Natural killer cell (primary cell): ENCODE measurements at regions not wholly inside any gene's neighbourhood (a gene's known extent, or its start where the extent isn't known, plus 50 kb on each side); places are given as distances from the start of the nearest gene placed in this dataset.

ENCODE experiments used
- ATAC-seq, 3 donors: fragments of 150-1000 bp in 2 of 3; fragments of 200-7000 bp in 1 of 3; cut with Tn5 transposase; 1 replicate in 1 of 3; 2 replicates in 2 of 3; pipeline ENCODE4 v1.10.0; 2021; ENCODE audit warnings: mild to moderate bottlenecking in 2 of 3, moderate library complexity in 2 of 3
- DNase-seq, 2 donors: peaks; one replicate each; pipeline versions ENCODE4 v3.0.0 to v3.0.0-alpha.2; 2013 to 2021; ENCODE audit warnings: mixed read lengths in 1 of 2
- H3K27ac ChIP-seq: one replicate; pipeline ENCODE4 v1.5.1; 2013; ENCODE audit warnings: mild to moderate bottlenecking, low read length
- H3K27me3 ChIP-seq: one replicate; pipeline ENCODE4 v1.6.1; 2013; ENCODE audit warnings: low read length; ENCODE audit not compliant: control insufficient read depth, insufficient read depth
- H3K36me3 ChIP-seq: one replicate; pipeline ENCODE4 v1.6.1; 2013; ENCODE audit warnings: low read length; ENCODE audit not compliant: control insufficient read depth, insufficient read depth
- H3K4me1 ChIP-seq: one replicate; pipeline ENCODE4 v1.6.1; 2013; ENCODE audit warnings: low read length; ENCODE audit not compliant: control insufficient read depth, insufficient read depth
- H3K4me3 ChIP-seq: one replicate; pipeline ENCODE4 v1.5.1; 2013; ENCODE audit warnings: low read length
- H3K9me3 ChIP-seq: one replicate; pipeline ENCODE4 v1.6.1; 2013; ENCODE audit warnings: low read length; ENCODE audit not compliant: control insufficient read depth, insufficient read depth
- H3K27ac Mint-ChIP-seq, 2 donors: one replicate each; pipeline ENCODE4 v1.8.0; 2022; ENCODE audit warnings: mild to moderate bottlenecking in 2 of 2, mixed read lengths in 2 of 2, moderate library complexity in 1 of 2
- H3K27me3 Mint-ChIP-seq, 2 donors: one replicate each; pipeline ENCODE4 v1.8.0; 2022; ENCODE audit warnings: low read depth in 2 of 2, mixed read lengths in 2 of 2
- H3K36me3 Mint-ChIP-seq: one replicate; pipeline ENCODE4 v1.8.0; 2022; ENCODE audit warnings: mixed read lengths
- H3K4me1 Mint-ChIP-seq, 2 donors: one replicate each; pipeline ENCODE4 v1.8.0; 2022; ENCODE audit warnings: mixed read lengths in 2 of 2
- H3K4me3 Mint-ChIP-seq: one replicate; pipeline ENCODE4 v1.8.0; 2022; ENCODE audit warnings: mild to moderate bottlenecking, moderate library complexity, mixed read lengths
- H3K9me3 Mint-ChIP-seq, 2 donors: one replicate each; pipeline ENCODE4 v1.8.0; 2022; ENCODE audit warnings: mixed read lengths in 2 of 2
- WGBS: methylation state at CpG from one replicate; pipeline ENCODE4 v1.1.7; 2013; ENCODE audit warnings: missing lambda C conversion rate; ENCODE audit not compliant: insufficient coverage; 5-methylcytosine and 5-hydroxymethylcytosine counted together
- intact Hi-C: fragments of 100-400 bp; cut with micrococcal nuclease; formaldehyde crosslinking; loops from one replicate; pipeline ENCODE4 v1.14.2; 2022
- TF ChIP-seq, protein P1 (sequence below): fragments of 200-600 bp; IDR thresholded peaks from one replicate; pipeline ENCODE4 v1.8.0; 2022; ENCODE audit warnings: antibody characterized with exemption

- intact Hi-C loops, result no loop called here
- Histone ChIP-seq H3K9me3 (no peaks in the 10 kb centered on the region), H3K4me3 (no peak overlapping the region), H3K27ac (no peak overlapping the region), H3K27me3 (no peaks in the 10 kb centered on the region), H3K36me3 (no peaks in the 10 kb centered on the region), H3K4me1 (peaks cover 7% of the 10 kb centered on the region)
- H3K36me3 Mint-ChIP-seq, result no peaks in the 10 kb centered on the region
- TF ChIP-seq, protein P1, sequence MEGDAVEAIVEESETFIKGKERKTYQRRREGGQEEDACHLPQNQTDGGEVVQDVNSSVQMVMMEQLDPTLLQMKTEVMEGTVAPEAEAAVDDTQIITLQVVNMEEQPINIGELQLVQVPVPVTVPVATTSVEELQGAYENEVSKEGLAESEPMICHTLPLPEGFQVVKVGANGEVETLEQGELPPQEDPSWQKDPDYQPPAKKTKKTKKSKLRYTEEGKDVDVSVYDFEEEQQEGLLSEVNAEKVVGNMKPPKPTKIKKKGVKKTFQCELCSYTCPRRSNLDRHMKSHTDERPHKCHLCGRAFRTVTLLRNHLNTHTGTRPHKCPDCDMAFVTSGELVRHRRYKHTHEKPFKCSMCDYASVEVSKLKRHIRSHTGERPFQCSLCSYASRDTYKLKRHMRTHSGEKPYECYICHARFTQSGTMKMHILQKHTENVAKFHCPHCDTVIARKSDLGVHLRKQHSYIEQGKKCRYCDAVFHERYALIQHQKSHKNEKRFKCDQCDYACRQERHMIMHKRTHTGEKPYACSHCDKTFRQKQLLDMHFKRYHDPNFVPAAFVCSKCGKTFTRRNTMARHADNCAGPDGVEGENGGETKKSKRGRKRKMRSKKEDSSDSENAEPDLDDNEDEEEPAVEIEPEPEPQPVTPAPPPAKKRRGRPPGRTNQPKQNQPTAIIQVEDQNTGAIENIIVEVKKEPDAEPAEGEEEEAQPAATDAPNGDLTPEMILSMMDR, result no peak
- DNase-seq, result no peak
- no peaks in the 10 kb centered on the region for H3K9me3 Mint-ChIP-seq
- H3K27ac Mint-ChIP-seq, result no peak overlapping the region
- H3K4me3 Mint-ChIP-seq, result no peak overlapping the region
- 95% methylated on average over 16 of the region's 18 CpGs for WGBS
- no peak for ATAC-seq
- H3K4me1 Mint-ChIP-seq, result peaks cover 15 to 22% of the 10 kb centered on the region in 2 donors
- H3K27me3 Mint-ChIP-seq, result peaks cover 18 to 34% of the 10 kb centered on the region in 2 donors
Measured at GRCh38 chr12:116675339-116676107, 62.3 kb downstream of the SPRING1 start.

GRCh38 chr12:116674643-116675183 lies 63.2 kb downstream of the SPRING1 start:
- DNase-seq (no peak), ATAC-seq (no peak)
- peaks cover 18 to 26% of the 10 kb centered on the region in 2 donors for H3K27me3 Mint-ChIP-seq
- H3K36me3 Mint-ChIP-seq, result no peaks in the 10 kb centered on the region
- Histone ChIP-seq H3K4me1 (peaks cover 7% of the 10 kb centered on the region), H3K27me3 (no peaks in the 10 kb centered on the region), H3K4me3 (no peak overlapping the region), H3K9me3 (no peaks in the 10 kb centered on the region), H3K36me3 (no peaks in the 10 kb centered on the region), H3K27ac (no peak overlapping the region)
- intact Hi-C loops, result no loop called here
- H3K4me3 Mint-ChIP-seq, result no peak overlapping the region
- H3K4me1 Mint-ChIP-seq, result peaks cover 15 to 22% of the 10 kb centered on the region in 2 donors
- WGBS, result 64% methylated on average over 3 of the region's 5 CpGs
- no peak overlapping the region for H3K27ac Mint-ChIP-seq
- TF ChIP-seq, protein P1, result no peak
- no peaks in the 10 kb centered on the region for H3K9me3 Mint-ChIP-seq

DNA sequence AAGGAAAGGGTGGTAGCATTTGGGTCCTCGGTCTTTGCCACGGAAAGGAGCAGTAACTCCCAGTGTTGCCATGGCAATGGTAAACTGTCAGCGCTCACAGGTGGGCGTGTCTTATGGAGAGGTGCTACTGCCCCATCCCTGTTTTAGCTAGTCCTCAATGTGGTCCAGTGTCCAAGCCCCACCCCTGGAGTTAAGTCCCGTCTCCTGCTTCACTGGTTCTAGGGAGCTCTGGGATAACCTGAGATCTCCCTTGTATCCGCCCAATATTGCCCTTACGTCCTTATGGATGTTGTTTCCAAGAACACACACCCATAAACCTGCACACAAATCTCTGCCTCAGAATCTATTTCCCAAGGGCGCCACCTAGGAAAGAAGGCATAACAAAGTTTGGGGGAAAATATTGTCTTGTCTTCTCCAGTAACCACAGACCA lies 64.2 kb downstream of the SPRING1 start:
- H3K36me3 ChIP-seq, result no peaks in the 10 kb centered on the region
- Mint-ChIP-seq H3K9me3 (no peaks in the 10 kb centered on the region), H3K27ac (no peak overlapping the region), H3K36me3 (no peaks in the 10 kb centered on the region), H3K4me1 (peaks cover 15 to 22% of the 10 kb centered on the region in 2 donors), H3K4me3 (peak overlapping the region; percentile 49), H3K27me3 (peaks cover 14 to 17% of the 10 kb centered on the region in 2 donors)
- intact Hi-C loops, result no loop called here
- H3K27ac ChIP-seq, result no peak overlapping the region
- 64% methylated on average over 7 of the region's 8 CpGs for WGBS
- no peaks in the 10 kb centered on the region for H3K9me3 ChIP-seq
- ATAC-seq (peak in 1 of 3 donors; percentile 8), DNase-seq (peak in 1 of 2 donors; percentile 17)
- H3K4me3 ChIP-seq, result no peak overlapping the region
- TF ChIP-seq, protein P1, result no peak
- H3K27me3 ChIP-seq, result no peaks in the 10 kb centered on the region
- peaks cover 7% of the 10 kb centered on the region for H3K4me1 ChIP-seq
